C4-2B (cell line): ENCODE measurements at regions not wholly inside any gene's neighbourhood (a gene's known extent, or its start where the extent isn't known, plus 50 kb on each side); places are given as distances from the start of the nearest gene placed in this dataset.

ENCODE experiments used
- H3K27ac ChIP-seq: fragments of 450-650 bp; 2 replicates; pipeline ENCODE4 v1.5.1; 2017
- CTCF ChIP-seq: fragments of 450-650 bp; conservative IDR thresholded peaks from 2 replicates; pipeline ENCODE4 v1.5.1; 2017; ENCODE audit warnings: mild to moderate bottlenecking
- ZFX ChIP-seq: fragments of 450-650 bp; IDR thresholded peaks from 2 replicates; pipeline ENCODE4 v1.6.1; 2017

- TF ChIP-seq ZFX: no peak
Measured at GRCh38 chr16:48838349-48838748, 228.4 kb upstream of the N4BP1 start.

GRCh38 chr16:48836636-48837035 lies 226.7 kb upstream of the N4BP1 start:
- H3K27ac ChIP-seq: no peak overlapping the region
- TF ChIP-seq CTCF: no peak
- no peak for TF ChIP-seq ZFX

More at GRCh38 chr16:48838349-48838748, 228.4 kb upstream of the N4BP1 start:
- no peak overlapping the region for H3K27ac ChIP-seq

- no peak overlapping the region for H3K27ac ChIP-seq
- no peak for TF ChIP-seq ZFX
Measured at GRCh38 chr16:48836067-48836466, 226.1 kb upstream of the N4BP1 start.

- no peak overlapping the region for H3K27ac ChIP-seq
- no peak for TF ChIP-seq ZFX
Measured at GRCh38 chr16:48834576-48834975, 224.6 kb upstream of the N4BP1 start.

- TF ChIP-seq CTCF: no peak
- TF ChIP-seq ZFX: no peak
- H3K27ac ChIP-seq: no peak overlapping the region
Measured at GRCh38 chr16:48833461-48833860, 223.5 kb upstream of the N4BP1 start.

- TF ChIP-seq ZFX (no peak), CTCF (peak; percentile 23)
- no peak overlapping the region for H3K27ac ChIP-seq
Measured at GRCh38 chr16:48831076-48831722, 221.2 kb upstream of the N4BP1 start.

- TF ChIP-seq CTCF (no peak), ZFX (no peak)
Measured at GRCh38 chr16:48829336-48830310, 219.6 kb upstream of the N4BP1 start.

GRCh38 chr16:48824271-48824670 lies 214.3 kb upstream of the N4BP1 start:
- no peak overlapping the region for H3K27ac ChIP-seq
- TF ChIP-seq CTCF (no peak), ZFX (no peak)

More at GRCh38 chr16:48829336-48830310, 219.6 kb upstream of the N4BP1 start:
- no peak overlapping the region for H3K27ac ChIP-seq
